Cardiac fibroblast (primary cell): ENCODE measurements at regions not wholly inside any gene's neighbourhood (a gene's known extent, or its start where the extent isn't known, plus 50 kb on each side); places are given as distances from the start of the nearest gene placed in this dataset.
A peak's percentile ranks its signal among the peaks of the same experiment; 100 is the strongest.

Experiments
- DNase-seq, 2 donors: peaks; one replicate each; pipeline versions ENCODE4 v3.0.0 to v3.0.0-alpha.2; 2010; ENCODE audit warnings: low read depth in 2 of 2
- H3K4me3 ChIP-seq, 2 donors: replicated peaks in 1 of 2; 1 replicate in 1 of 2; 2 replicates in 1 of 2; pipeline ENCODE4 v1.5.1; 2011; ENCODE audit warnings: low read depth in 2 of 2, low read length in 2 of 2, mild to moderate bottlenecking in 2 of 2, moderate library complexity in 1 of 2
- CTCF ChIP-seq: IDR thresholded peaks from one replicate; pipeline ENCODE4 v1.5.1; 2011; ENCODE audit warnings: low read depth, mild to moderate bottlenecking, low read length, inconsistent platforms

- no peak overlapping the region for H3K4me3 ChIP-seq
- peak; percentile 4 to 10 for DNase-seq
- TF ChIP-seq CTCF = no peak
Observed at GRCh38 chr6:22940581-22941290, 371.4 kb downstream of the HDGFL1 start.

GRCh38 chr6:22942403-22942802, 373.0 kb downstream of the HDGFL1 start:
- H3K4me3 ChIP-seq = no peak overlapping the region
- no peak for TF ChIP-seq CTCF
- DNase-seq = no peak

- no peak for TF ChIP-seq CTCF
- H3K4me3 ChIP-seq = no peak overlapping the region
- DNase-seq = no peak
Observed at GRCh38 chr6:22943327-22943726, 374.0 kb downstream of the HDGFL1 start.

- H3K4me3 ChIP-seq = no peak overlapping the region
- no peak for DNase-seq
- TF ChIP-seq CTCF = no peak
Observed at GRCh38 chr6:22949967-22950366, 380.6 kb downstream of the HDGFL1 start.

- no peak overlapping the region for H3K4me3 ChIP-seq
- no peak for TF ChIP-seq CTCF
- DNase-seq = no peak
Observed at GRCh38 chr6:22952097-22952496, 382.7 kb downstream of the HDGFL1 start.

GRCh38 chr6:22954749-22955385, 385.5 kb downstream of the HDGFL1 start:
- no peak for TF ChIP-seq CTCF
- H3K4me3 ChIP-seq = peak overlapping the region in 1 of 2 donors; percentile 19

More at GRCh38 chr6:22954749-22955385, 385.5 kb downstream of the HDGFL1 start:
- DNase-seq = peak; percentile 12 to 27
